Epithelial cell of proximal tubule (primary cell): ENCODE measurements at regions not wholly inside any gene's neighbourhood (a gene's known extent, or its start where the extent isn't known, plus 50 kb on each side); places are given as distances from the start of the nearest gene placed in this dataset.

ENCODE experiments used
- DNase-seq: peaks from one replicate; pipeline ENCODE4 v3.0.0-alpha.2; 2011; ENCODE audit warnings: low read depth
- H3K4me3 ChIP-seq: 2 replicates; pipeline ENCODE4 v1.5.1; 2011; ENCODE audit warnings: low read depth, mild to moderate bottlenecking, low read length
- TF ChIP-seq, protein P1 (sequence below): conservative IDR thresholded peaks from 2 replicates; pipeline ENCODE4 v1.5.1; 2012; ENCODE audit warnings: low read depth, mild to moderate bottlenecking, low read length

DNA sequence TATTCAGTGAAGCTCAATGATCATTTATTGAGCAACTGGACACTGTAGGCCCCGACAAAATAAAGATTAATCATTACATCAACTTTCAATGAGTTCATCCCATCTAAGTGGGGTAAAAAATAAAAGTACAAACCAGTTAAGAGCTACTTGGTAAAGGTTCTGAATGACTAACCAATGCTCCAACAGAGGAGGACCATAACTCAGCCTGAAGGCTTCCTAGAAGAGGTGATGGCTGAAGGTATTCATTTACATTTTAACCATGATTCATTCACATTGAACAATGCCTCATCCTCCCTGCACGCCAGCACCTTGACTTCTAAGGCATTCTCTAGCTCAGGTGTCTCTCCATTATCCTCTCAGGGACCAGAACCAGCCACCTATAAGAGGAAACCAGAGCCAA, 201.4 kb downstream of the ZNF462 start:
- no peak overlapping the region for H3K4me3 ChIP-seq
- DNase-seq, result peak; percentile 85
- TF ChIP-seq, protein P1, sequence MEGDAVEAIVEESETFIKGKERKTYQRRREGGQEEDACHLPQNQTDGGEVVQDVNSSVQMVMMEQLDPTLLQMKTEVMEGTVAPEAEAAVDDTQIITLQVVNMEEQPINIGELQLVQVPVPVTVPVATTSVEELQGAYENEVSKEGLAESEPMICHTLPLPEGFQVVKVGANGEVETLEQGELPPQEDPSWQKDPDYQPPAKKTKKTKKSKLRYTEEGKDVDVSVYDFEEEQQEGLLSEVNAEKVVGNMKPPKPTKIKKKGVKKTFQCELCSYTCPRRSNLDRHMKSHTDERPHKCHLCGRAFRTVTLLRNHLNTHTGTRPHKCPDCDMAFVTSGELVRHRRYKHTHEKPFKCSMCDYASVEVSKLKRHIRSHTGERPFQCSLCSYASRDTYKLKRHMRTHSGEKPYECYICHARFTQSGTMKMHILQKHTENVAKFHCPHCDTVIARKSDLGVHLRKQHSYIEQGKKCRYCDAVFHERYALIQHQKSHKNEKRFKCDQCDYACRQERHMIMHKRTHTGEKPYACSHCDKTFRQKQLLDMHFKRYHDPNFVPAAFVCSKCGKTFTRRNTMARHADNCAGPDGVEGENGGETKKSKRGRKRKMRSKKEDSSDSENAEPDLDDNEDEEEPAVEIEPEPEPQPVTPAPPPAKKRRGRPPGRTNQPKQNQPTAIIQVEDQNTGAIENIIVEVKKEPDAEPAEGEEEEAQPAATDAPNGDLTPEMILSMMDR, result no peak

DNA sequence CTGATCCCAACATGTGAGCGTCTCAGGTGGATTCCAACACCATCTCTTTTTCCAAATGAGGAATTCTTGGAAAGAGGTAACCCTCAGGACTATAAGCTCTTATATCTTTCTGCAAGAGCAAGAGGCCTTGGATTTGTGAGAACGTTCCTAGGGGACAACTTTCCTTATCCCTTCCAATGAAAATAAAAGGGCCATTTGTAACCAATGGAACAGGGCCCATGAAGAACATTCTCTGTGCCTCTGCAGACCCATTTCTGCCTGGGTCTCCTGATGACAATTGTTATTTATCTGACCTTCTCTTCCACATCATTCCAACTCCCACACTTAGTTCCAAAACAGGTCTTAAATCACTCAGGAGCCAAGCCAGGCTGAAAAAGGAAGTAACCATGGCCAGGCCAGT, 202.6 kb downstream of the ZNF462 start:
- no peak overlapping the region for H3K4me3 ChIP-seq
- TF ChIP-seq, protein P1, result no peak
- DNase-seq, result no peak

DNA sequence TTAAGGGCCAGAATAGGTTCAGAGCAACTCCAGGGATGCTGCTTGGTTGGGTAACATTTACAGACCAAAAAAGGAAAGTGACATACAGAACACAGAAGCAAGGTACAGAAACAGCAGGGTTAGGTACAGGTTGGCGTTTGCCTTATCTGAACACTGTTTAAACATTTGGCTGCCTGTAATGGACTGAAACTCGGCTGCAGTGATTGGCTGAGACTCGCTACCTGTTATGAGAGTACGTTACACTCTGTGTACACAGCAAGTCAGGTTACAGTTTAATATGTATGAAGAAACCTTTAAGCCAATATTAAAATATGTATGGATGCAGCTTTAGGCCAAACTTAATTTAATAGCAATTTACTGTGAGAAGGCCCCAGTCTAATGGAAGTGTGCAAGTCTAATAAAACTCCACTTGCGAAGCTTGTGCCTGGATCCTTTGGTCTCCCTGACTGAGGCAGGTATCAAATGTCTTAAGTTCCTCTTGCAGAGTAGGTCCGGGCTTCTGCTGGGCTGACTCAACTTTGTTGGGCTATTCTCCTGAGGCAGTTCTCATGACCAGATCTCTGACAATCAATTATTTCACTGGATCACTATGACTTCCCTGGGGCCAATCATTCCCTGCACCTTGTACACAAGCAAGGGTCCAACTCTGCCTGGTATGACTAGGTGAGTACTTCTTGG, 204.9 kb downstream of the ZNF462 start:
- H3K4me3 ChIP-seq, result no peak overlapping the region
- TF ChIP-seq, protein P1, result no peak
- no peak for DNase-seq

DNA sequence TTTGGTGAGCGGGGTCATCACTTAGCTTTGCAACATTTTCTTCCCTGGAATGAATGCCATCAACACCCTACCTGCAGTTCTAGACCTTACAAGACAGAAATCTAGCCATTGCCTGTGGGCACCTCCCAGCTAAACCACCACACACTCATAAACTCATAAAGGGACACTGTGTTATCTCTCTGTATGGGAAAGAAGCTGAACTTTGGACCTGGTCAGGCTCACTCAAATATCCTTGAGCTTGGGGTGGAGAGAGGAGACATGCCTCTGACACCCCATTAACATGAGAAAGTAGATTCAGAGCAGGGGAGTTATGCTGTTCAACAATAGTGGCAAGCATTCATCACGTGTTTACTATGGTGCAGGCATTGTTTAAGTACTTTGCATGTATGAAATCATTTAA, 205.6 kb downstream of the ZNF462 start:
- DNase-seq, result no peak
- TF ChIP-seq, protein P1, result no peak
- H3K4me3 ChIP-seq, result no peak overlapping the region

DNA sequence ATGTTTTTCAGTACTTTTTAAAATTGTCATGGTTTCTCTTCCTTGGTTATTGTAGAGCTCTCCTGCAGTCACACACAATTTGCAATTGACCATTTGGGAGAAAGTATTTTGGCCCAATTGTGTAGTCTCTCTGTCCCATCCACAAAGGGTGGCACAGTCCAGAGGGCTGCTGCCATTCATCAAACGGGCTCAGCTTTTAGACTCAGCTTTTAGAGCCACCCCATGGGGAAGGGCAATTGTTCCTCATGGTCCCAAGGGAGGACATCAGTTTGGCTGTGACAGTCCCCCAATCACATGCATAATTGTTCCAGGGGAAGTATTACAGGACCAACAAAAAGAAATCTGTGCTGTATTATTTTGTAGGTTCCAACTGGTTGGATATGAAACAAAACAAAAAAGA, 207.6 kb downstream of the ZNF462 start:
- TF ChIP-seq, protein P1, result no peak
- DNase-seq, result no peak
- no peak overlapping the region for H3K4me3 ChIP-seq

DNA sequence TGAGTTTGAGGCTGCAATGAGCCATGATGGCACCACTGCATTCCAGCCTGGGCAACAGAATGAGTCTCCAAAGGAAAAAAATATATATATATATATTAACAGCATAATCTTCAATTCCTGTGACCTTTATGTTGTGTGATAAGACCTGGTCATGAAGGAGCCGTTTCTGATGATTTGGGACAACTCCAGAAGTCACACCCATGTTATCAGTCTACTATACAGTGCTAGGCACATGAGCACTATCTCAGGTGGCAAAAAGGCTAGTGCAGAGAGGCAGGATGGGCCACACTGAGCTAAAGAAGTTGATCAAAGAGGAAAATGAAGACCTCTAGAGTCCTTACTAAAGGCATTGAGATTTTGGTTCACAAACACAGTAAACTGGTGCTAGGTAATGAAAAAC, 205.0 kb upstream of the RAD23B start:
- TF ChIP-seq, protein P1, result no peak
- no peak for DNase-seq
- no peak overlapping the region for H3K4me3 ChIP-seq

DNA sequence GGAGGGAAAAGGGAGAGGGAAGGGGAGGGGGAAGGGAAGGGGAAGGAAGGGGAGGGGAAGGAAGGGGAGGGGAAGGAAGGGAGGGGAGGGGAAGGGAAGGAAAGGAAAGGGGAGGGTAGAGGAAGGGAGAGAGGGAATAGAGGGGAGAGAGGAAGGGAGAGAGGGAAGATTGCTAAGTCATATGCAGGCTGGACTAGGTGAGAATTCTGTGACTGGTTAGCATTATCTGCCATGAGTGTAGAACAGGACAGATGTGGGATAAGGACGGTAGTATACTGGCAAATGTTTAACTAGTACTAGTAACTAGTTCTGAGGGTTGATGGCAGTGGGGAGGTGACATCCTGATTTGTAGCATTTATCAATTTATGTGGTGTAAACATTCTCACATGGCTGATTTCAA, 203.5 kb upstream of the RAD23B start:
- no peak for DNase-seq
- H3K4me3 ChIP-seq, result no peak overlapping the region
- TF ChIP-seq, protein P1, result no peak
